ENCODE measurements at regions not wholly inside any gene's neighbourhood (a gene's known extent, or its start where the extent isn't known, plus 50 kb on each side); places are given as distances from the start of the nearest gene placed in this dataset.
A peak's percentile ranks its signal among the peaks of the same experiment; 100 is the strongest.
"Not testable (repeated sequence)": the region's sequence is repeated elsewhere in the genome, so short reads cannot be mapped to it uniquely, and the experiment has no call there.

DNA sequence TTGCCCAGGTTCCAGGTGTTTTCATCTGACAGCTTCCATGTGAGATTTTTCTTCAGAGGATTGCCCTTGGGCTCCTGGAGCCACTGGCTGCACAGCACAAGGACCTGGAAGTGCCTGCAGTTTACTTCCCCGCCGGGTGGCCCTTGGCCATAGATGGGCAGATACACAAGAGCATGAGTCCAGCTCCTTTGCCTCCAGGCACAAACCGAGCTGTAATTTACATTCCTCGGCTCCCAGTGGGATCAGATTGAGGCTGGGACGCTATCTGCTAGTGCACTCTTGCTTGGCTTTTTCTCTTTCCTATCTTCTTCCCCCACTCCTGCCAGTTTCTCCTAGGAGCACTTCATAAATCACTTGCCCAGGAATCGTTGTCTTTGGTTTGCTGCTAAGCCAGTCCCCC, 85.4 kb upstream of the RALY start:
- ATAC-seq, result no peak
- intact Hi-C loops (cut with DNase I), result no loop called here
- DNase-seq (ENCODE audit: low spot score), result no peak

DNA sequence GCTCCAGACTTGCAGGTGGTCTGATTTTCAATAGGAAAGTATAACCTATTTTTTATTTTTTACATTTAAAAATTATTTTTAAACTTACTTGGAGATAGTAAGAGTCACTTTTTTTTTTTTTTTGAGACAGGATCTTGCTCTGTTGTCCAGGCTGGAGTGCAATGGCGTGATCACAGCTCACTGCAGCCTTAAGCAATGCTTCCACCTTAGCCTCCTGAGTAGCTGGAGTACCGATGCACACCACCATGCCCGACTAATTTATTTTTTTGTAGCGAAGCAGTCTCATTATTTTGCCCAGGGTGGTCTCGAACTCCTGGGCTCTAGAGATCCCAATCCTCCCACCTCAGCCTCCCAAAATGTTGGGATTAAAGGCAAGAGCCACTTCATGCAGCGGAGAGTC, 84.8 kb upstream of the RALY start:
- intact Hi-C loops (cut with DNase I), result no loop called here
- no peak for ATAC-seq

DNA sequence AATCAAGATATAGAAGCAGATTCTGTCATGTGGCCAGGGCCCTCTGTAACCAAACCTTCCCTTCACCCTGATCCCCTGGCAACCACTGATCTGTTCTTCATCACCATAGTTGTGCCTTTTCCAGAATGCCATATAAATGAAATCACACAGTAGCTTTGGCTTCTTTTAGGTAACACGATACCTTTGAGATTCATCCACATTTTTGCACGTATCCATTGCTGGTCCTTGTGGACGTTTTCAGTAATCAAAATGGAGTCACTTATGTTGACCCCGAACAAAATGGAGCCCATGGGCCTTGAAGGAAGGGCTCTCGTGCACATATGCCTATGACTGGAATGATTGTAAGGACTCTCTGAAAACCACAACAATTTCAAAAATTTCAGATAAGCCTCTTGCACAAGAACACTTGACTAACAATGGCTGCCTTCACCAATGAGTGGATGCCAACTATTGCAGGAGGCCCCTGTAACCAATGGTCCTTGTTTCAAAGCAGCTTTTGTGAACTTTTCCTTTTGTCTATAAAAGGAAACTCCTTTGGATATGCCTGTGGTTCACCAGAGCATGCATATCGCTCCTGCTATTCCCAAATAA, 84.3 kb upstream of the RALY start:
- intact Hi-C loops (cut with DNase I), result no loop called here
- DNase-seq (ENCODE audit: low spot score), result no peak
- ATAC-seq, result peak; percentile 87

More for the DNA sequence above, 84.8 kb upstream of the RALY start:
- DNase-seq (ENCODE audit: low spot score), result no peak

- peak; percentile 68 for ATAC-seq
- intact Hi-C loops (cut with DNase I), result no loop called here
- DNase-seq (ENCODE audit: low spot score), result no peak
Measured at GRCh38 chr20:33910056-33910455, 83.7 kb upstream of the RALY start.

DNA sequence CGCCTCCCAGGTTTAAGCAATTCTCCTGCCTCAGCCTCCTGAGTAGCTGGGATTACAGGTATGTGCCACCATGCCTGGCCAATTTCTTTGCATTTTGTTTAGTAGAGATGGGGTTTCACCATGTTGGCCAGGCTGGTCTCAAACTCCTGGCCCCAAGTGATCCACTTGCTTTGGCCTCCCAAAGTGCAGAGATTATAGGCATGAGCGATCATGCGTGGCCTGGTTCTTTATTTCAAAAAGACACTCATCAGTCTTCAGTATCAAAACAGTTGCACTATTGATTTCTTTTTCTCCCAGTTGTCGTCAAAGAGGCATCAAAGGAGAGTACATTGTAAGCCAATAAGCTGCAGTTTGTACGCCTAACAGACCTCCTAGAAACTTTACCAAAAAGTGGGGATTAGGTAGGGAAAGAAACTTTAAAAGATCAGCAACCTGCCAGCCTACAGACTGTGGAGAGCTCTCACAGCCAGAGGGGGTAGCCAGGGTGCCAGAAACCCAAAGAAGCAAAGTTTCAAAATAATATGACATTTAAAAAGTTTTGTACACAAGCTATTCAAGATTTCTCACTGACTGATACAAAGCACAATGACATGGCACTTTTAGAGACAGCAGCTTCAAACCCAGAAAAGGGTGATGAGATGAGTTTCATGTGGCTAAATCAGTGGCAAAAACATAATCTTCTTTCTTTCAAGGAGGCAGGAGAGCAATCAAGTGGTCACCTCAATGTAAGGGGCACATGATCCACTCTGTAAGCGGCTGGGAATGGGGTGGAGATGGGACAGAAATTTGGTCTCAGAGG, 83.0 kb upstream of the RALY start:
- intact Hi-C loops (cut with DNase I), result no loop called here
- no peak for ATAC-seq
- DNase-seq (ENCODE audit: low spot score), result no peak

DNA sequence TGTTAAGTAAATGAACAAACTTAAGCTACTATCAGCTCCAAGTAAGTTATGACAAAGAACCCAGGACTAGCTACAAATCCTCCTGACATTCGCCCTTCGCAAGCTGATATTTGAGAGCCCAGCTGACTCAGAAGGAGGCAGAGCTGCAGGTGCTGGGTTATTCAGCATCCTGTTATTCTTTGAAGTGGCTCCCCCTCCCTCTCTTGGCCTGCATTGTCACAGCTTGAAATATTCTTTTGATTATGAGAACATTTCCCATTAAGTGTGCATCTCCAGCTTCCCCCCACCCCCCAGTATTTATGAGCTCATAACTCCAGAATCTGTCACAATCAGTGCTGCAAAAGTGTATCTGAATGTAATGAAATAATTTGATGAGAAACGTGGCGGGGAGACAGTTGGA, 78.8 kb upstream of the RALY start:
- ATAC-seq, result no peak
- intact Hi-C loops (cut with DNase I), result no loop called here
- no peak for DNase-seq (ENCODE audit: low spot score)

GRCh38 chr20:33915726-33916331, 77.9 kb upstream of the RALY start:
- ATAC-seq, result no peak
- intact Hi-C loops (cut with DNase I), result no loop called here
- DNase-seq (ENCODE audit: low spot score), result no peak

DNA sequence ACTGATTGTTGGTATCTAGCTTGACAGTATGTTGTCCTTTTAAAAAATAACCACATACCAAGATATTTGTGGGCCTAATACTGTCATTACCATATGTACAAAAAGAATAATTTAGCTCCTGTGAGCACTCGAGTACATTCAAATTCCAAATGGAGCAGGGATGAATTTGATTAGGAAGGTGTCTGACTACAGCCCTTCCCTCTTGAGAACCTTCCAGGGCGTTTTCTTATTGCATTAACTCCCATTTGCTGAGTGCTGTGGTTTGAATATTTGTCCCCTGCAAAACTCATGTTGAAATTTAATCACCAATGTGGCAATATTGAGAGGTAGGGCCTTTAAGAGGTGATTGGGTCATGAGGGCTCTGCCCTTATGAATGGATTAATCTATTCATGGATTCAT, 76.9 kb upstream of the RALY start:
- ATAC-seq (no peak), DNase-seq (ENCODE audit: low spot score) (no peak)
- intact Hi-C loops (cut with DNase I), result no loop called here

DNA sequence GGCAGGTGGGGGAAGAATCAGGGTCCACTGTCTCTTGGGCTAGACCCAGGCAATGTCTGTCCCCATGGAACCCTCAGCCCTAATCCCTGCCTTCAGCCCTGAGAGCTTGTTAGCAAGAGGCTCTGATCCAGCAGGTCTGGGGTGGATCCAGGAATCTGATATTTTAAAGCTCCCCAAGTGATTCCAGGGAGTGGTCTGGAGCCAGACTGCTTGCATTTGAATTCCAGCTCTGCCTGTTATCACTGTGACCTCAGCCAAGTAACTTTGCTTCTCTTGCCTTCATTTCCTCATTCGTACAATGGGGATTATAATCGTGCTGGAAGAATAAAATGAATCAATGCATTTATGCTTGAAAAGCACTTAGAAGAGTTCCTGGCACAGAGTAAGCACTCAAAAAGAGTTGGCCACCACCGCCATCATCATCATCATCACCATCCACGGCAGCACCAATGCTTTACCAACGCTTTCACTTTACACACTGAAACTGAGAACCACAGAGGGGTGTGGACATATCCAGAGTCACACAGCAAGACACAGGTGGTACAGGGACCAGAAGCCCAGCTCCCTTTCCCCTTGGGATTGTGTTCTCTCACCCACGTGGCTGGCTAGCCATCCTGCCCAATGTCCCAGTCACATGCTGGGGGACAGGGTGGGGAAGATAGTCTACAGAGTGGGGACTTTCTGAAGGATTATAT, 75.7 kb upstream of the RALY start:
- ATAC-seq (peak; percentile 58), DNase-seq (ENCODE audit: low spot score) (no peak)
- intact Hi-C loops (cut with DNase I), result no loop called here

DNA sequence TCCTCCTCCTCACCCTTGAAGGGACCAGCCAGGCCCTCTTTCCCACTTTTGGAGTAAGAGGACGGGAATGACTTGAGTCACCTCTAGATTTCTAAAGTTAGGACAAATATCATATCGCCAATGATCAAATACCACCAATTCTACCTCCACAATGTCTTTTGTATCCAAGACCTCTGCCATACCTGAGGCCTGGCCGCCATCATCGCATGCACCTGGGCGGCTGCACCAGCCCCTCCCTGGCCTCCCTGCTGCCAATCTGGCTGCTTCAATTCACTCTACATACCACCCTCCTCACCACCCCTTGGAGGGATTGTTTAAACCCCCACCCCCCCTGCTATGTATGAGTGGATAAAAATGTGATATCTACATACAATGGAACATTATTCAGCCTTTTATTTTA, 75.0 kb upstream of the RALY start:
- no peak for DNase-seq (ENCODE audit: low spot score)
- ATAC-seq, result no peak
- intact Hi-C loops (cut with DNase I), result no loop called here

- DNase-seq (ENCODE audit: low spot score) (no peak), ATAC-seq (no peak)
- intact Hi-C loops (cut with DNase I), result no loop called here
Measured at GRCh38 chr20:33919653-33920052, 74.1 kb upstream of the RALY start.

DNA sequence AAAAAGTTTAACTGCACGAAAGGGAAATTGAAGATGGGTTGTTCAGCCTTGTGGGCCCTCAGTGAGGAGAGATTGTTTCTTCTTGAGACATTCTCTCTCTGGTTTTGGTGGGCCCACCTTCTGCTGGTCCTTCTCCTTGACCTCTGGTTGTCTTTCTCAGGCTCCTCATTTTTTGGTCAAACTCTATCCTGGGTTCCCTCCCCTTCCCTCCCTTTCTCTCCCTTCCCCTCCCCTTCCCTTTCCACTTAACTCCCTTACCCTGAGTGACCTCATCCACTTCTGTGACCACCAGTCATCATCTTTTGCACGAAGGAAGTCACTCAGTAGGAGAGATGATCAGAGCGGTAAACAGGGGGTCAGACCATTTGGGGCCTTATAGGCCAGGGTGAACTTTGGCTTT, 71.5 kb upstream of the RALY start:
- DNase-seq (ENCODE audit: low spot score) (no peak), ATAC-seq (no peak)
- intact Hi-C loops (cut with DNase I), result no loop called here

DNA sequence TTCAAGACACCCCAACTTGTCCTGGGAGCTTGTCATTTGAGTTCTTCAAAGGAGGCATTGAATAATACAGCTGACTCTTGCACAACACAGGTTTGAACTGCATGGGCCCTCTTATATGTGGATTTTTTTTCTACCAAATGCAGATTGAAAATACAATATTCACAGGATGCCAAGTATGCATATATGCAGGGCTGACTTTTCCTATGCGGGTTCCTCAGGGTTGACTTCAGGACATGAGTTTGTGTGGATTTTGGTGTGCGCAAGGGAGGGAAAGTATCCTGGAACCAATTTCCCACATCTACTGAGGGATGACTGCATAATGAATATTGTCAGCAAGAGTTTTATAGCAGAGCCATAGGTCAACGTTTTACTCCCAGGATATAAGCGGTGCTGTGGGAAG, 70.0 kb upstream of the RALY start:
- no peak for ATAC-seq
- intact Hi-C loops (cut with DNase I), result no loop called here

GRCh38 chr20:33925867-33926266, 67.8 kb upstream of the RALY start:
- ATAC-seq, result no peak
- DNase-seq (ENCODE audit: low spot score), result no peak
- intact Hi-C loops (cut with DNase I), result no loop called here

More for the DNA sequence above, 70.0 kb upstream of the RALY start:
- no peak for DNase-seq (ENCODE audit: low spot score)

DNA sequence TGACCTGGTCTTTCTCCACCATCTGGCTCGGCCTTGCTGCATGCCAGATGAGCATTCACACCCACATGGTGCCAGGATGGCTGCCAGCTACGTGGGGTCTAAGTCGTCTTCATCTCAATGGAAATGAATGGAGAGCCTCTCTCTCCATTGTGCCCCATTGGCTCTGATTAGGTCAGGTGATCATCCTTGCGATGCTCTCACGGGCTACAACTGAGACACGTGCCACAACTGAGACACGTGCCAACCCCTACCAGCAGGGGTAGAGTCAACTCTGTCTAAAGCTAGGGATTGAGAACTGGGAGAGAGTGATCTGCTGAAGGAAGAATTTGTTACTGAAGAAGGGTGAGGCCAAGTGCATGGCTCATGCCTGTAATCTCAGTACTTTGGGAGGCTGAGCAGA, 67.3 kb upstream of the RALY start:
- no peak for DNase-seq (ENCODE audit: low spot score)
- no peak for ATAC-seq
- intact Hi-C loops (cut with DNase I), result no loop called here

DNA sequence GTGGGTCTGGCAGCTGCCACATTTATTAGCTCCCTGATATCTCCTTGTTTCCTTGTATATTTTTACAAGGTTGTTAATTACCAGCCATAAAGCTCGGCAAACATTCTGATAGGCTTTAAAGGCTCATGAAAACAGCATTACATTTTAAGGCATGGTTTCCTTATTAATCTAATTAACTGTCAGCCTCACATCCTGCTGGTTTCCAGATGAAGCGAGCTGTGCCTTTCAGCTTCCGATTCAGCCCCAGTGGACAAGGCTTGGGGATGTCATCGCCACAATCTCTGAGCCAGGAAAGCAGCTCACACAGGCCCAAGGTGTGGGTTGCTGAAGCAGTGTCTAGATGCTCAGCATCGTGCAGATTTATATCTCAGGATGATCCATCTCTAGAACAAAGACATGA, 66.0 kb upstream of the RALY start:
- ATAC-seq (no peak), DNase-seq (ENCODE audit: low spot score) (no peak)
- intact Hi-C loops (cut with DNase I), result no loop called here

GRCh38 chr20:33929917-33930316, 63.8 kb upstream of the RALY start:
- no peak for ATAC-seq
- DNase-seq (ENCODE audit: low spot score), result no peak
- intact Hi-C loops (cut with DNase I), result no loop called here

DNA sequence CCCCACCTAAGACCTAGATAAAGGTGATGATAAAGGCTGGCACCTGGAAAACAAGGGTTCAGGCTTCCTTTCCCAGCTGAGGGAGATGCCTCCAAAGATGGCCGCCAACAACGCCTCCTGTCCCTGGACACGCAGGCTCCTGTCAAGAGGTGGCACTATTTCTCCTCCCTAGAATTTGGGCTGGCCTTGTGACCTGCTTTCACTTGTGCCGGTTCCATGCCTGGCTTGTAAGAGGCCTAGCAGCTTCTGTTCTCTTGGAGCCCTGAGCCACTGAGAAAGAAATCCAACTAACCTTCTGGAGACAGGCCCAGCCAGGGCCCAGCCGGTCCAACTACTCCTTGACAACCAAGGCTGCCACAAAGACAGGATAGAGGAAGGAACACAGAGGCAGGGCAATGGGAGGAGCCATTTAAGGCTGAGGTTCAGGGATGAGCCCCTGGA, 60.2 kb upstream of the RALY start:
- peak; percentile 85 for ATAC-seq
- peak; percentile 65 for DNase-seq (ENCODE audit: low spot score)
- intact Hi-C loops (cut with DNase I), result no loop called here

DNA sequence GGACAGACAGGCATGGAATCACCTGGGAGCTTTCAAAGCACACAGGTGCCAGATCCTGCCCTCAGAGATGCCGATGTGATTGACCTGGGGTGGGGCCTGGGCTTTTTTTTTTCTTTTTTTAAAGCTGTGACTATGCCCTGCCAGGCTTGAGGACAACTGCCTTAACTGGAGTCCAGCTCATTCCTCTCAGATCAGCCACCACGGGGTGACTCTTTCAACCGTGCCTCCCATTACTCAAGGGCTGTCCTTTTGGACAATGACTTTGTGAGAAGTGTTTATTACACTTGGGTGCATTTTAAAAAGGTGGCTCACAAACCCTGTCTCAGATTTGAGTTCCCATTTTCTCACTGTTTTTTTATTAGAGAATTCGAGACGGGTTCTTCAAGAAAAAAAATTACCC, 57.1 kb upstream of the RALY start:
- DNase-seq (ENCODE audit: low spot score) (no peak), ATAC-seq (no peak)
- intact Hi-C loops (cut with DNase I), result no loop called here

DNA sequence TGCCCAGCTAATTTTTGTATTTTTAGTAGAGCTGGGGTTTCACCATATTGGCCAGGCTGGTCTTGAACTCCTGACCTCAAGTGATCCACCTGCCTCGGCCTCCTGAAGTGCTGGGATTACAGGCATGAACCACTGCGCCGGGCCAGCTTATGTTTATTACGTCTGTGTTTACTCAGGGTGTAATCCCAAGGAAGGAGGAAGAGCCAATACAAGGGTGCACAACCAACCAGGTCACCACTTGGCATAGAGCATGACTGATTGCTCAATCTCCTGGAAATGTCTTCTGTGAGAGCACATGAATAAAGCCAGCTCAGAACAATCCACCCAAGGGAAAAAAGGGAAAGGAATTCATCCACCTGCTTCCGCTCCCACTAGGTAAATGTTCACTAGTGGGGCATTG, 54.7 kb upstream of the RALY start:
- peak; percentile 67 for ATAC-seq
- intact Hi-C loops (cut with DNase I); DNase-seq (ENCODE audit: low spot score): not testable (repeated sequence)

Data from sciatic nerve (tissue), 2 donors.